ENCODE measurements at regions not wholly inside any gene's neighbourhood (a gene's known extent, or its start where the extent isn't known, plus 50 kb on each side); places are given as distances from the start of the nearest gene placed in this dataset.
A peak's percentile ranks its signal among the peaks of the same experiment; 100 is the strongest.

DNA sequence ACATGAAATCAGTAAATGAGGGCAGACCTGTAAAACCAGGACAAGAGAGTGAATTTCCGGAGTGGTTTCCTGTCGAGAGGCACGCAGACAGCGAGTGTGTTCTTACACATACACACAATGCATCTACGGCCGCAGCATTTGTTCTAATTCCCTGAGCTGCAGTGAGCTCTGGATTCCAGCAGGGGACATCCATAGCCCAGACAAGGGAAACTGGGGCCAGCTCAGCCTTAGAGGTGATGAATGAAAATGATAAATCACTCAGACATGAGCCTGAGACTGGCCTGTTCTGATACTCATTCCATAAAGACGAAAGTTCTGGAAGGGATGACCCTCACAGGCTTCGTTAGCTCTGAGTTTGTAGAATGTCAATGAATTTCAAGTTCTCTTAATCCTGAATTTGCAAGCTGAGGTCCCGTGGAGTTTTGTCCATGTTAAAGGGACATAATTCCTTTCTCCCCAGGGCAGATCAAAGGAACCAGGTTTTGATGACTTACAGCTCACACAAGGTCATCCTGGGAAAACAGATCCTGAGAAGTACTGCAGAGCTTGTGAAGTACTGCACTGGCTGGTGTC lies 207.9 kb upstream of the C1orf87 start:
- DNase-seq (ENCODE audit: low read depth): peak; percentile 76
- TF ChIP-seq CTCF (conservative IDR thresholded peaks at IDR 0.05; ENCODE audit: control insufficient read depth, insufficient read depth, low read depth, low read length): peak; percentile 98
- no peak overlapping the region for H3K4me3 ChIP-seq (ENCODE audit: control insufficient read depth, low read depth, low read length)

GRCh38 chr1:60280819-60281218 lies 207.2 kb upstream of the C1orf87 start:
- H3K4me3 ChIP-seq (ENCODE audit: control insufficient read depth, low read depth, low read length): no peak overlapping the region
- no peak for TF ChIP-seq CTCF (conservative IDR thresholded peaks at IDR 0.05; ENCODE audit: control insufficient read depth, insufficient read depth, low read depth, low read length)
- DNase-seq (ENCODE audit: low read depth): no peak

- DNase-seq (ENCODE audit: low read depth): no peak
- H3K4me3 ChIP-seq (ENCODE audit: control insufficient read depth, low read depth, low read length): no peak overlapping the region
- no peak for TF ChIP-seq CTCF (conservative IDR thresholded peaks at IDR 0.05; ENCODE audit: control insufficient read depth, insufficient read depth, low read depth, low read length)
Measured at GRCh38 chr1:60280256-60280655, 206.7 kb upstream of the C1orf87 start.

GRCh38 chr1:60279798-60280197 lies 206.2 kb upstream of the C1orf87 start:
- no peak for TF ChIP-seq CTCF (conservative IDR thresholded peaks at IDR 0.05; ENCODE audit: control insufficient read depth, insufficient read depth, low read depth, low read length)
- DNase-seq (ENCODE audit: low read depth): peak; percentile 35
- no peak overlapping the region for H3K4me3 ChIP-seq (ENCODE audit: control insufficient read depth, low read depth, low read length)

DNA sequence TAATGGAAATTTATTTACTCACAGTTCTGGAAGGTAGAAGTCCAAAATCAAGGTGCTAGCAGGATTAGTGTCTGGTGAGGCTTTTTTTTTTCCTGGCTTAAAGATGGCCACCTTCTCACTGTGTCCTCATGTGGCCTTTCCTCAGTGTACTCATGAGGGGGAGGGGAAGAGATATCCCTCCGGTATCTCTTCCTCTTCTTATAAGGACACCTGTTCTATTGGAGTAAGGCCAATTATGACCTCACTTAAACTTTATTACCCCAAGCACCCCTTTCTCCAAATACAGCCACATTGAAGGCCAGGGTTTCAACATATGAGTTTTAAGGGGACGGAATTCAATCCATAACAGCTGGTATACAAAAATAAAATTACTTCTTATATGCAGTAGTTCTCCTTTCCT lies 203.7 kb upstream of the C1orf87 start:
- no peak overlapping the region for H3K4me3 ChIP-seq (ENCODE audit: control insufficient read depth, low read depth, low read length)
- TF ChIP-seq CTCF (conservative IDR thresholded peaks at IDR 0.05; ENCODE audit: control insufficient read depth, insufficient read depth, low read depth, low read length): no peak
- DNase-seq (ENCODE audit: low read depth): no peak

DNA sequence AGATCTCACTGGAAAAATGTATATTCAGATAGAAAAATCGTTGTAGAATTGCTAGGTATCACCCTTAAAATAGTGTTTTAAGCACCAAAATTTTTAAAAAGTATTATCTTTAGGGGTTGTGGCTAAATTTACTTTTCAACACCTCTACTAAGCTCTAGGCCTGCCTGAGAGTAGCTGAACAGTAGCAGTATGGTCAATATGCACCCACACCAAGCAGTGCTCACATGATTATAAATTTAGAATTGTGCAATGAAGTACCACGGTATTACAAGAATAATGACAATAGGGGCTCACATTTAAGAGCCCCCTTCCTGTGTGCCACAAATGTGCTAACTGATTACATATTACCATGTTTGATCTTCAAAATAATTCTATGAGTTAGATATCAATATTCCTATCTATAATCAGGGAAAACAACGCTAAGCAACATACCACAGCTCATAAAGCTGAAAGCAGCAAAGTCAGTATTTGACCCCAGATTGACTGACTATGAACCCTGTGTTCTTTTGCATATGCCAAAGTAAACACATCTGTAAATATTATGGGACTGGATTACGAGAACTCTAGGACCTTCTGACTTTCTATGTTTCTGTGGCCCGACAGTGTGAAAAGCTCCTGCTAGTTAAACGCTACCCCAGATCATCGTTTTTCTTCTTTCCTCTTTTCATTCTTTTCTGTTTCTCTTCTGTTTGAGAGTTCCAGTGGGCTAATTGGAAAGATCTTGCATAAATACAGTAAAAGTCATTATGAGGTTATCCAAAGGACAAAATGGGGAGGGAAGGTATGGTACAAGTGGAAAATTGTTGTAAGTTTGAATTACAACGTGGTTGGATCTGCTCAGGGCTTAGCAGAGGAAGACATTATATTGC lies 201.1 kb upstream of the C1orf87 start:
- peak; percentile 13 for DNase-seq (ENCODE audit: low read depth)
- H3K4me3 ChIP-seq (ENCODE audit: control insufficient read depth, low read depth, low read length): no peak overlapping the region
- TF ChIP-seq CTCF (conservative IDR thresholded peaks at IDR 0.05; ENCODE audit: control insufficient read depth, insufficient read depth, low read depth, low read length): no peak

Measured in fibroblast of mammary gland (primary cell).